ENCODE measurements at regions not wholly inside any gene's neighbourhood (a gene's known extent, or its start where the extent isn't known, plus 50 kb on each side); places are given as distances from the start of the nearest gene placed in this dataset.

GRCh38 chr2:144753416-144753815 is 233.5 kb upstream of the ZEB2 start:
- no peak for ATAC-seq
- TF ChIP-seq CSDC2 (CRISPR knock-in tag; IDR thresholded peaks at IDR 0.05) (no peak), OSR1 (CRISPR knock-in tag; IDR thresholded peaks at IDR 0.05) (no peak), BACH2 (CRISPR knock-in tag; IDR thresholded peaks at IDR 0.05; ENCODE audit: borderline replicate concordance) (no peak), RARB (CRISPR knock-in tag; IDR thresholded peaks at IDR 0.05) (no peak), ISL1 (CRISPR knock-in tag; IDR thresholded peaks at IDR 0.05) (no peak), PATZ1 (CRISPR knock-in tag; IDR thresholded peaks at IDR 0.05; ENCODE audit: borderline replicate concordance) (no peak), PPARA (CRISPR knock-in tag; IDR thresholded peaks at IDR 0.05; ENCODE audit: borderline replicate concordance) (no peak), ZFP3 (CRISPR knock-in tag; IDR thresholded peaks at IDR 0.05) (no peak)

GRCh38 chr2:144751142-144751905 is 231.4 kb upstream of the ZEB2 start:
- no peak for ATAC-seq
- TF ChIP-seq TOX (CRISPR knock-in tag; IDR thresholded peaks at IDR 0.05; ENCODE audit: borderline replicate concordance), result no peak
- TF ChIP-seq ZFP30 (CRISPR knock-in tag; IDR thresholded peaks at IDR 0.05), result no peak
- TF ChIP-seq PATZ1 (CRISPR knock-in tag; IDR thresholded peaks at IDR 0.05; ENCODE audit: borderline replicate concordance), result no peak
- no peak for TF ChIP-seq POU6F1 (CRISPR knock-in tag; IDR thresholded peaks at IDR 0.05; ENCODE audit: borderline replicate concordance, low read depth)

GRCh38 chr2:144749188-144749587 is 229.3 kb upstream of the ZEB2 start:
- TF ChIP-seq ZNF8 (CRISPR knock-in tag; IDR thresholded peaks at IDR 0.05), result no peak
- ATAC-seq, result no peak

- TF ChIP-seq RARB (CRISPR knock-in tag; IDR thresholded peaks at IDR 0.05) (no peak), SNAI2 (CRISPR knock-in tag; IDR thresholded peaks at IDR 0.05) (no peak), POU6F1 (CRISPR knock-in tag; IDR thresholded peaks at IDR 0.05; ENCODE audit: borderline replicate concordance, low read depth) (no peak), OSR1 (CRISPR knock-in tag; IDR thresholded peaks at IDR 0.05) (no peak), CREB5 (CRISPR knock-in tag; IDR thresholded peaks at IDR 0.05; ENCODE audit: low read depth) (no peak), TSHZ2 (CRISPR knock-in tag; IDR thresholded peaks at IDR 0.05) (no peak), ZNF565 (CRISPR knock-in tag; conservative IDR thresholded peaks at IDR 0.05; ENCODE audit: low read depth) (no peak), ZFP30 (CRISPR knock-in tag; IDR thresholded peaks at IDR 0.05) (no peak), ZNF8 (CRISPR knock-in tag; IDR thresholded peaks at IDR 0.05) (no peak), BACH2 (CRISPR knock-in tag; IDR thresholded peaks at IDR 0.05; ENCODE audit: borderline replicate concordance) (no peak), PATZ1 (CRISPR knock-in tag; IDR thresholded peaks at IDR 0.05; ENCODE audit: borderline replicate concordance) (no peak), ZFP3 (CRISPR knock-in tag; IDR thresholded peaks at IDR 0.05) (no peak)
- no peak for ATAC-seq
These were observed 228.5 kb upstream of the ZEB2 start for GRCh38 chr2:144748443-144748842.
